K562 (cell line): ENCODE measurements at regions not wholly inside any gene's neighbourhood (a gene's known extent, or its start where the extent isn't known, plus 50 kb on each side); places are given as distances from the start of the nearest gene placed in this dataset.

Experiments
- BHLHE40 ChIP-seq: IDR thresholded peaks from 2 replicates; pipeline ENCODE4 v1.6.1; 2011; ENCODE audit warnings: low read length, improper control_type of control experiment
- GATAD2B ChIP-seq: fragments of 450-650 bp; IDR thresholded peaks from 2 replicates; pipeline ENCODE4 v1.6.1; 2017; ENCODE audit warnings: mild to moderate bottlenecking, borderline replicate concordance
- GMEB1 ChIP-seq: fragments of 250-450 bp; sonication (Bioruptor Pico); IDR thresholded peaks from 2 replicates; pipeline ENCODE4 v1.4.0; 2020; ENCODE audit warnings: mild to moderate bottlenecking
- JUND ChIP-seq, 2 experiments: IDR thresholded peaks; 2 replicates in 1 of 2; 3 replicates in 1 of 2; pipeline ENCODE4 v1.6.1; 2011; ENCODE audit warnings: borderline replicate concordance in 2 of 2, low read depth in 2 of 2, low read length in 2 of 2, improper control_type of control experiment in 1 of 2, missing biosample characterization in 1 of 2, missing genetic modification characterization in 1 of 2, missing genetic modification reagents in 1 of 2
- MNT ChIP-seq, 2 experiments: fragments of 450-650 bp; conservative IDR thresholded peaks; 2 replicates each; pipeline ENCODE4 v1.6.1; 2017; ENCODE audit warnings: mild to moderate bottlenecking in 2 of 2, moderate library complexity in 2 of 2
- SLC30A9 ChIP-seq: fragments of 250-450 bp; sonication (Bioruptor Pico); IDR thresholded peaks from 2 replicates; pipeline ENCODE4 v1.8.0; 2022; ENCODE audit warnings: mild to moderate bottlenecking, moderate library complexity
- SRSF1 ChIP-seq: fragments of 200-400 bp; formaldehyde crosslinking; IDR thresholded peaks from 2 replicates; pipeline ENCODE4 v1.6.1; 2017; ENCODE audit warnings: mild to moderate bottlenecking, low read depth, low read length, moderate library complexity
- XRCC5 ChIP-seq: fragments of 200-400 bp; formaldehyde crosslinking; IDR thresholded peaks from 2 replicates; pipeline ENCODE4 v1.6.1; 2017; ENCODE audit warnings: low read depth, mild to moderate bottlenecking, low read length
- ZEB2 ChIP-seq: fragments of 450-650 bp; IDR thresholded peaks from 2 replicates; pipeline ENCODE4 v1.6.1; 2016
- TF ChIP-seq, protein P1 (sequence below): fragments of 250-450 bp; sonication (Bioruptor Pico); IDR thresholded peaks from 2 replicates; pipeline ENCODE4 v1.4.0; 2020; ENCODE audit warnings: mild to moderate bottlenecking, moderate library complexity
- TF ChIP-seq, protein P2 (sequence below): fragments of 250-450 bp; sonication (Bioruptor Pico); IDR thresholded peaks from 2 replicates; pipeline ENCODE4 v1.8.0; 2022; ENCODE audit warnings: moderate library complexity, mild to moderate bottlenecking, inconsistent platforms

DNA sequence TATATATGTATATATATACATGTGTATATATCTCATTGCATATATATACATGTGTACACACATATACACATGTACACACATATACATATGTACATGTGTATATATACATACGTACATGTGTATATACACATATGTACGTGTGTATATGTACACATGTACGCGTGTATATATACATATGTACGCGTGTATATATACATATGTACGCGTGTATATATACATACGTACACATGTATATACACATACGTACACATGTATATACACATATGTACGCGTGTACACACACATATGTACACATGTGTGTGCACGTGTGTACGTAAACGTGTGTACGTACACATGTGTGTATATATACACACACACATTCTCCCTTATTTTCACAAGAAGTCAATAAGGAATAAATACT is 141.6 kb upstream of the TMCC3 start (continued):
- TF ChIP-seq GMEB1 (no peak; the same call in 1 of the 2 replicates), JUND (IDR thresholded peaks at IDR 0.05; ENCODE audit: borderline replicate concordance, low read depth, low read length) (no peak), JUND (tag; IDR thresholded peaks at IDR 0.05; ENCODE audit: borderline replicate concordance, low read depth, low read length) (no peak), SRSF1 (no peak), BHLHE40 (no peak), XRCC5 (no peak), MNT (conservative IDR thresholded peaks at IDR 0.05) (no peak), ZEB2 (no peak), GATAD2B (no peak), SLC30A9 (peak; percentile 81; the same call in 1 of the 2 replicates)
- TF ChIP-seq, protein P1, sequence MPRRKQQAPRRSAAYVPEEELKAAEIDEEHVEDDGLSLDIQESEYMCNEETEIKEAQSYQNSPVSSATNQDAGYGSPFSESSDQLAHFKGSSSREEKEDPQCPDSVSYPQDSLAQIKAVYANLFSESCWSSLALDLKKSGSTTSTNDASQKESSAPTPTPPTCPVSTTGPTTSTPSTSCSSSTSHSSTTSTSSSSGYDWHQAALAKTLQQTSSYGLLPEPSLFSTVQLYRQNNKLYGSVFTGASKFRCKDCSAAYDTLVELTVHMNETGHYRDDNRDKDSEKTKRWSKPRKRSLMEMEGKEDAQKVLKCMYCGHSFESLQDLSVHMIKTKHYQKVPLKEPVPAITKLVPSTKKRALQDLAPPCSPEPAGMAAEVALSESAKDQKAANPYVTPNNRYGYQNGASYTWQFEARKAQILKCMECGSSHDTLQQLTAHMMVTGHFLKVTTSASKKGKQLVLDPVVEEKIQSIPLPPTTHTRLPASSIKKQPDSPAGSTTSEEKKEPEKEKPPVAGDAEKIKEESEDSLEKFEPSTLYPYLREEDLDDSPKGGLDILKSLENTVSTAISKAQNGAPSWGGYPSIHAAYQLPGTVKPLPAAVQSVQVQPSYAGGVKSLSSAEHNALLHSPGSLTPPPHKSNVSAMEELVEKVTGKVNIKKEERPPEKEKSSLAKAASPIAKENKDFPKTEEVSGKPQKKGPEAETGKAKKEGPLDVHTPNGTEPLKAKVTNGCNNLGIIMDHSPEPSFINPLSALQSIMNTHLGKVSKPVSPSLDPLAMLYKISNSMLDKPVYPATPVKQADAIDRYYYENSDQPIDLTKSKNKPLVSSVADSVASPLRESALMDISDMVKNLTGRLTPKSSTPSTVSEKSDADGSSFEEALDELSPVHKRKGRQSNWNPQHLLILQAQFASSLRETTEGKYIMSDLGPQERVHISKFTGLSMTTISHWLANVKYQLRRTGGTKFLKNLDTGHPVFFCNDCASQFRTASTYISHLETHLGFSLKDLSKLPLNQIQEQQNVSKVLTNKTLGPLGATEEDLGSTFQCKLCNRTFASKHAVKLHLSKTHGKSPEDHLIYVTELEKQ (CRISPR knock-in tag) = 0 out of 2 replicates have a peak, but pooled peaks have one; percentile 23
- TF ChIP-seq, protein P2, sequence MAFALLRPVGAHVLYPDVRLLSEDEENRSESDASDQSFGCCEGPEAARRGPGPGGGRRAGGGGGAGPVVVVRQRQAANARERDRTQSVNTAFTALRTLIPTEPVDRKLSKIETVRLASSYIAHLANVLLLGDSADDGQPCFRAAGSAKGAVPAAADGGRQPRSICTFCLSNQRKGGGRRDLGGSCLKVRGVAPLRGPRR (CRISPR knock-in tag) = peak; percentile 84; the same call in 1 of the 2 replicates
